PC-3 (cell line): ENCODE measurements at regions not wholly inside any gene's neighbourhood (a gene's known extent, or its start where the extent isn't known, plus 50 kb on each side); places are given as distances from the start of the nearest gene placed in this dataset.

Experiments used
- ATAC-seq: fragments of 200-7000 bp; cut with Tn5 transposase; 2 replicates; pipeline ENCODE4 v1.9.1; 2020; ENCODE audit warnings: mild to moderate bottlenecking, moderate library complexity
- BruUV-seq: library from RNA; stranded (reverse); fragments of 400-500 nt; replicated peaks from 2 replicates; lab custom pipeline; 2021; lab: Mats Ljungman, UMichigan
- CTCF ChIA-PET: fragments of 300-600 bp; sonication (Branson Sonifier 250); formaldehyde crosslinking; loops from one replicate; lab custom pipeline; 2022; ENCODE audit warnings: antibody characterized with exemption; lab: Charles Lee
- POLR2A ChIA-PET: fragments of 300-600 bp; sonication (Branson Sonifier 250); formaldehyde crosslinking; loops from one replicate; lab custom pipeline; 2022; ENCODE audit warnings: antibody characterized with exemption; ENCODE audit not compliant: unreplicated experiment; lab: Charles Lee
- DNase-seq: peaks from one replicate; pipeline ENCODE4 v3.0.0-alpha.2; 2015
- H2AFZ ChIP-seq: fragments of 300-600 bp; sonication (generic); 2 replicates; pipeline ENCODE4 v1.6.0; 2016; ENCODE audit warnings: antibody characterized with exemption, low read length
- H3F3A ChIP-seq: fragments of 300-600 bp; sonication (generic); one replicate; pipeline ENCODE4 v1.6.0; 2017; ENCODE audit warnings: antibody characterized with exemption, low read length, control low read depth, mild to moderate bottlenecking; ENCODE audit not compliant: unreplicated experiment
- H3K27ac ChIP-seq: fragments of 300-600 bp; sonication (generic); 2 replicates; pipeline ENCODE4 v1.5.1; 2016; ENCODE audit warnings: mild to moderate bottlenecking, low read length
- H3K27me3 ChIP-seq: fragments of 300-600 bp; sonication (generic); 2 replicates; pipeline ENCODE4 v1.6.1; 2016; ENCODE audit warnings: low read length, mixed read lengths
- H3K36me3 ChIP-seq: fragments of 300-600 bp; sonication (generic); 2 replicates; pipeline ENCODE4 v1.6.1; 2016; ENCODE audit warnings: low read depth, mixed run types, low read length, mixed read lengths
- H3K4me1 ChIP-seq: fragments of 300-600 bp; sonication (generic); 2 replicates; pipeline ENCODE4 v1.5.1; 2016; ENCODE audit warnings: low read length; ENCODE audit not compliant: insufficient read depth
- H3K4me2 ChIP-seq: fragments of 300-600 bp; sonication (generic); 2 replicates; pipeline ENCODE4 v1.6.0; 2016; ENCODE audit warnings: low read length
- H3K4me3 ChIP-seq: fragments of 300-600 bp; sonication (generic); 2 replicates; pipeline ENCODE4 v1.5.1; 2016; ENCODE audit warnings: mild to moderate bottlenecking, low read length, mixed read lengths
- H3K79me2 ChIP-seq: fragments of 300-600 bp; sonication (generic); 2 replicates; pipeline ENCODE4 v1.6.1; 2017; ENCODE audit warnings: low read length, mixed read lengths
- H3K9ac ChIP-seq: fragments of 300-600 bp; sonication (generic); 2 replicates; pipeline ENCODE4 v1.6.0; 2016; ENCODE audit warnings: mild to moderate bottlenecking, low read length
- H3K9me2 ChIP-seq: fragments of 300-600 bp; sonication (generic); replicated peaks from 2 replicates; pipeline ENCODE4 v1.6.1; 2016; ENCODE audit warnings: mixed run types, low read length, mixed read lengths
- H3K9me3 ChIP-seq: fragments of 300-600 bp; sonication (generic); 2 replicates; pipeline ENCODE4 v1.6.1; 2016; ENCODE audit warnings: low read length, mixed read lengths
- H4K20me1 ChIP-seq: fragments of 300-600 bp; sonication (generic); 2 replicates; pipeline ENCODE4 v1.6.1; 2016; ENCODE audit warnings: low read length, mixed read lengths
- EZH2 ChIP-seq: fragments of 300-600 bp; sonication (generic); IDR thresholded peaks from one replicate; pipeline ENCODE4 v1.6.1; 2017; ENCODE audit warnings: antibody characterized with exemption, mild to moderate bottlenecking, low read length; ENCODE audit not compliant: unreplicated experiment
- EZH2phosphoT487 ChIP-seq: fragments of 300-600 bp; sonication (generic); IDR thresholded peaks from 2 replicates; pipeline ENCODE4 v1.6.1; 2018; ENCODE audit warnings: mild to moderate bottlenecking, antibody characterized with exemption, low read length, borderline replicate concordance
- intact Hi-C: fragments of 100-400 bp; cut with micrococcal nuclease; formaldehyde crosslinking; loops from 2 replicates; pipeline ENCODE4 v1.9.0; 2023
- TF ChIP-seq, protein P1 (sequence below): fragments of 300-600 bp; sonication (generic); conservative IDR thresholded peaks from 2 replicates; pipeline ENCODE4 v1.5.1; 2017; ENCODE audit warnings: antibody characterized with exemption, low read depth, mild to moderate bottlenecking, low read length

DNA sequence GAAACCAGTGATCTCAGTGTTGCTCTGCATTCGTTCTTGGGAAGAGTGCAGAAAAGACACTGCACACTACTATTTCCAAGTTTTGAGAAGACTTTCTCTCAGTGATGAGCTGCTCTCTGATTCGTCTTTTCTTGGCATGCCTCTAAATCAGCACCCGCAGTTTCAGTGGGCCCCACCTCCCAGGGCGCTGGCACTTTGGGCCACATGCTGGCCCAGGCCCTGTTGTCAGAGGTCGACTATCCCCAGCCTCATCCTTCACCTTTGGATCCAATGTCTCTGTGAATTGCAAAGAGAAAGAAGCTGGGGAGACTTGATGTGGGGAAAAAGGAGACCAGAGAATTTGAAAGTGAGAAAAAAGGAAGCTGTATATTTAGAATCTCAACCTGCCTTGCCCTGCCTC, 644.1 kb upstream of the PITX2 start:
- Histone ChIP-seq H3K27ac (no peak overlapping the region), H2AFZ (no peak overlapping the region), H3F3A (no peaks in the 10 kb centered on the region), H3K9me2 (no peaks in the 10 kb centered on the region), H3K4me3 (no peak overlapping the region), H3K9me3 (no peaks in the 10 kb centered on the region), H3K4me1 (no peaks in the 10 kb centered on the region), H3K4me2 (no peak overlapping the region), H3K36me3 (no peaks in the 10 kb centered on the region), H3K27me3 (peaks cover 77% of the 10 kb centered on the region), H3K79me2 (no peaks in the 10 kb centered on the region), H3K9ac (no peak overlapping the region), H4K20me1 (no peaks in the 10 kb centered on the region)
- no peak for TF ChIP-seq EZH2phosphoT487
- TF ChIP-seq, protein P1, sequence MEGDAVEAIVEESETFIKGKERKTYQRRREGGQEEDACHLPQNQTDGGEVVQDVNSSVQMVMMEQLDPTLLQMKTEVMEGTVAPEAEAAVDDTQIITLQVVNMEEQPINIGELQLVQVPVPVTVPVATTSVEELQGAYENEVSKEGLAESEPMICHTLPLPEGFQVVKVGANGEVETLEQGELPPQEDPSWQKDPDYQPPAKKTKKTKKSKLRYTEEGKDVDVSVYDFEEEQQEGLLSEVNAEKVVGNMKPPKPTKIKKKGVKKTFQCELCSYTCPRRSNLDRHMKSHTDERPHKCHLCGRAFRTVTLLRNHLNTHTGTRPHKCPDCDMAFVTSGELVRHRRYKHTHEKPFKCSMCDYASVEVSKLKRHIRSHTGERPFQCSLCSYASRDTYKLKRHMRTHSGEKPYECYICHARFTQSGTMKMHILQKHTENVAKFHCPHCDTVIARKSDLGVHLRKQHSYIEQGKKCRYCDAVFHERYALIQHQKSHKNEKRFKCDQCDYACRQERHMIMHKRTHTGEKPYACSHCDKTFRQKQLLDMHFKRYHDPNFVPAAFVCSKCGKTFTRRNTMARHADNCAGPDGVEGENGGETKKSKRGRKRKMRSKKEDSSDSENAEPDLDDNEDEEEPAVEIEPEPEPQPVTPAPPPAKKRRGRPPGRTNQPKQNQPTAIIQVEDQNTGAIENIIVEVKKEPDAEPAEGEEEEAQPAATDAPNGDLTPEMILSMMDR = no peak
- no peak for TF ChIP-seq EZH2
- BruUV-seq = no TSS peak
- intact Hi-C loops = no loop called here
- ChIA-PET CTCF (interaction anchor here (0.7 kb wide), 1 partner anchor 677 kb away, joined by 3 read pairs; no protein-coding TSS in a partner anchor), POLR2A (interaction anchor here (0.6 kb wide), 1 partner anchor 700 kb away, joined by 4 read pairs; no protein-coding TSS in a partner anchor)
- DNase-seq = no peak
- ATAC-seq = no peak

DNA sequence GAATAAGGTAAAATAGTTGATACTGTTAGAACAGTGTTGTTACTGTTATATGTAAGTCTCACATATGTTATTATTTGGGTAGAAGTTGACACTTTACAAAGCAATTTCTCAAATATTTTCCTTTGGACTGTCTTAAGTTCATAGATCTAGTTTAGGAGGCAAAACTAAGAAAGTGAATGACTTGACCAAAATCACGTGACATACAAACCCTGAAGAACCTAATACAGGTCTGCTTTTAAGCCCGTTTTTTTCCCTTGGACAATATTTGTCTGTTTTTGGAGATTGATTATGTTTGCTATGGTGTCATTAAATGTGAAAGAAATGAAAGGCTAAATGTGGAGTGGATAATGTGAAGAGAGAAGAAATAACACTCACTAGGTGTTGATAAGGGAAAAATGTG, 644.9 kb upstream of the PITX2 start:
- Histone ChIP-seq H3K79me2 (no peaks in the 10 kb centered on the region), H2AFZ (no peak overlapping the region), H3K9ac (no peak overlapping the region), H3K9me3 (no peaks in the 10 kb centered on the region), H3K27me3 (peaks cover 77% of the 10 kb centered on the region), H4K20me1 (no peaks in the 10 kb centered on the region), H3F3A (no peaks in the 10 kb centered on the region), H3K4me2 (no peak overlapping the region), H3K4me1 (no peaks in the 10 kb centered on the region), H3K27ac (no peak overlapping the region), H3K9me2 (no peaks in the 10 kb centered on the region), H3K36me3 (no peaks in the 10 kb centered on the region), H3K4me3 (no peak overlapping the region)
- CTCF ChIA-PET = no interaction called here
- ATAC-seq (no peak), DNase-seq (no peak)
- intact Hi-C loops = no loop called here
- POLR2A ChIA-PET = no interaction called here
- BruUV-seq = no TSS peak
- TF ChIP-seq, protein P1 = no peak
- TF ChIP-seq EZH2phosphoT487 = no peak
- TF ChIP-seq EZH2 = no peak

DNA sequence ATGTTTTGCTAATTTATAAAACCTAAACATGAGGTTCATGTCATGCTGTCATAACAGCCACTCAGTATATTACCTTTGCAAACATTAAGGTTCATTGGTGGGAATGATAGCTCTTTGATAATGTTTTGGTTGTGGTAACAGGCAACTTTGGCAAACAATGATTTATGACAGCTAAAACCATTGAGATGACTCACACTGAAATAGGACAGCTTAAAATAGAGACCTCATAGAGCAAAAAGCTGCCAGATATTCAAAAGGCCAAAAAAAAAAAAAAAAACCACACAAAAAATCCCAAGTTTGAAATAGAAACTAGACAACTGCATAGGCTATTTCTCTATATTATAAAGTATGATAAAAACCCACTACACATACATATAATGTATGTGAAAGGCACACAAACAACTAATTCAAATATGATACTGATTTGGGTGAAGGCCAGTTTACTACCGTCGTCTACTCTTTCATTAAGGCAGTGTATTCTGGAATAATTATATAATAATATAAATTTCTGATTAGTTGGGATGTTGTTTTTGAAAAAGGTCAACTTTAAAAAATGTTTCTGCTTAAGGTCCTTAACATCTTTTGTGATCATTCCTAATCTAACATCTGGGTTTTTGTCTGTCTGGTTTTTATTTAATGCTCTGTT, 646.0 kb upstream of the PITX2 start:
- H2AFZ ChIP-seq = no peak overlapping the region
- H3K4me2 ChIP-seq = no peak overlapping the region
- H3K36me3 ChIP-seq = no peaks in the 10 kb centered on the region
- H3K79me2 ChIP-seq = no peaks in the 10 kb centered on the region
- no peaks in the 10 kb centered on the region for H3K4me1 ChIP-seq
- no peaks in the 10 kb centered on the region for H3K9me3 ChIP-seq
- BruUV-seq = no TSS peak
- ATAC-seq (no peak; the same call in 1 of the 2 replicates), DNase-seq (peak; percentile 20)
- H3K4me3 ChIP-seq = no peak overlapping the region
- no peaks in the 10 kb centered on the region for H4K20me1 ChIP-seq
- H3K9me2 ChIP-seq = no peaks in the 10 kb centered on the region
- TF ChIP-seq EZH2phosphoT487 (no peak), EZH2 (no peak)
- TF ChIP-seq, protein P1 = no peak
- no peak overlapping the region for H3K27ac ChIP-seq
- no peaks in the 10 kb centered on the region for H3F3A ChIP-seq
- peaks cover 76% of the 10 kb centered on the region for H3K27me3 ChIP-seq
- CTCF ChIA-PET = no interaction called here
- intact Hi-C loops = no loop called here
- POLR2A ChIA-PET = no interaction called here
- H3K9ac ChIP-seq = no peak overlapping the region
